OCI-LY7 (cell line): ENCODE measurements at regions not wholly inside any gene's neighbourhood (a gene's known extent, or its start where the extent isn't known, plus 50 kb on each side); places are given as distances from the start of the nearest gene placed in this dataset.

ENCODE experiments used
- CTCF ChIP-seq: fragments of 200-600 bp; sonication (generic); conservative IDR thresholded peaks from 2 replicates; pipeline ENCODE4 v1.5.1; 2014; ENCODE audit warnings: mild to moderate bottlenecking, antibody characterized with exemption, low read length, moderate library complexity, mixed read lengths
- EZH2phosphoT487 ChIP-seq: fragments of 200-600 bp; sonication (generic); IDR thresholded peaks from 2 replicates; pipeline ENCODE4 v1.6.1; 2018; ENCODE audit warnings: low read depth, borderline replicate concordance, mild to moderate bottlenecking, mixed run types, antibody characterized with exemption, low read length, moderate library complexity, mixed read lengths

GRCh38 chr2:5818961-5819600 is 126.9 kb downstream of the SOX11 start:
- TF ChIP-seq CTCF, result no peak
- no peak for TF ChIP-seq EZH2phosphoT487
